HG03460 (cell line): ENCODE measurements at regions not wholly inside any gene's neighbourhood (a gene's known extent, or its start where the extent isn't known, plus 50 kb on each side); places are given as distances from the start of the nearest gene placed in this dataset.

Source experiments
- ATAC-seq: cut with Tn5 transposase; IDR thresholded peaks from one replicate; pipeline ENCODE4 v1.9.1; 2021; ENCODE audit not compliant: unreplicated experiment

GRCh38 chr5:68529581-68529980 lies 314.0 kb downstream of the PIK3R1 start:
- no peak for ATAC-seq

GRCh38 chr5:68531970-68532369 lies 316.4 kb downstream of the PIK3R1 start:
- ATAC-seq: no peak

- no peak for ATAC-seq
Observed at GRCh38 chr5:68533051-68533450, 317.5 kb downstream of the PIK3R1 start.

- ATAC-seq: no peak
Observed at GRCh38 chr5:68533571-68534084, 318.1 kb downstream of the PIK3R1 start.

GRCh38 chr5:68534131-68534940 lies 318.8 kb downstream of the PIK3R1 start:
- no peak for ATAC-seq

GRCh38 chr5:68534956-68535520 lies 319.5 kb downstream of the PIK3R1 start:
- ATAC-seq: no peak

- ATAC-seq: no peak
Observed at GRCh38 chr5:68538814-68539420, 323.4 kb downstream of the PIK3R1 start.

- ATAC-seq: no peak
Observed at GRCh38 chr5:68540798-68541590, 325.4 kb downstream of the PIK3R1 start.

- no peak for ATAC-seq
Observed at GRCh38 chr5:68542207-68542606, 326.7 kb downstream of the PIK3R1 start.

- no peak for ATAC-seq
Observed at GRCh38 chr5:68543212-68543611, 327.7 kb downstream of the PIK3R1 start.

GRCh38 chr5:68544091-68544647 lies 328.6 kb downstream of the PIK3R1 start:
- ATAC-seq: no peak

GRCh38 chr5:68544648-68545552 lies 329.3 kb downstream of the PIK3R1 start:
- ATAC-seq: no peak

- ATAC-seq: no peak
Observed at GRCh38 chr5:68545636-68546295, 330.2 kb downstream of the PIK3R1 start.

- ATAC-seq: no peak
Observed at GRCh38 chr5:68547056-68547455, 331.5 kb downstream of the PIK3R1 start.

GRCh38 chr5:68547622-68548021 lies 332.1 kb downstream of the PIK3R1 start:
- ATAC-seq: no peak

GRCh38 chr5:68548959-68549676 lies 333.6 kb downstream of the PIK3R1 start:
- no peak for ATAC-seq

GRCh38 chr5:68550015-68550414 lies 334.5 kb downstream of the PIK3R1 start:
- no peak for ATAC-seq

GRCh38 chr5:68551436-68551835 lies 335.9 kb downstream of the PIK3R1 start:
- no peak for ATAC-seq
